Panc1 (cell line): ENCODE measurements at regions not wholly inside any gene's neighbourhood (a gene's known extent, or its start where the extent isn't known, plus 50 kb on each side); places are given as distances from the start of the nearest gene placed in this dataset.

Experiments used
- ATAC-seq: fragments of 200-7000 bp; cut with Tn5 transposase; 2 replicates; pipeline ENCODE4 v1.9.1; 2020; ENCODE audit warnings: mild to moderate bottlenecking, moderate library complexity
- BruUV-seq: library from RNA; stranded (reverse); fragments of 400-500 nt; replicated peaks from 2 replicates; lab custom pipeline; 2021; lab: Mats Ljungman, UMichigan
- CTCF ChIA-PET: fragments of 300-600 bp; sonication (Branson Sonifier 250); formaldehyde crosslinking; loops from one replicate; lab custom pipeline; 2022; ENCODE audit warnings: antibody characterized with exemption; lab: Charles Lee
- POLR2A ChIA-PET: fragments of 300-600 bp; sonication (Branson Sonifier 250); formaldehyde crosslinking; loops from one replicate; lab custom pipeline; 2022; ENCODE audit warnings: antibody characterized with exemption; lab: Charles Lee
- DNase-seq: peaks from one replicate; pipeline ENCODE4 v3.0.0-alpha.2; 2010; ENCODE audit warnings: low read depth, low spot score
- H3K27ac ChIP-seq: 2 replicates; pipeline ENCODE4 v1.5.1; 2011; ENCODE audit warnings: mild to moderate bottlenecking, low read length, inconsistent platforms
- H3K27me3 ChIP-seq: fragments of 200-500 bp; sonication (Bioruptor generic); 2 replicates; pipeline ENCODE4 v1.6.0; 2014; ENCODE audit warnings: low read length, inconsistent platforms; ENCODE audit not compliant: control insufficient read depth, insufficient read depth
- H3K36me3 ChIP-seq: fragments of 200-500 bp; sonication (Bioruptor generic); 2 replicates; pipeline ENCODE4 v1.5.1; 2014; ENCODE audit warnings: inconsistent platforms, mild to moderate bottlenecking, low read length, moderate library complexity; ENCODE audit not compliant: control insufficient read depth, insufficient read depth
- H3K4me1 ChIP-seq: 2 replicates; pipeline ENCODE4 v1.5.1; 2011; ENCODE audit warnings: inconsistent platforms, mild to moderate bottlenecking, low read length, moderate library complexity; ENCODE audit not compliant: control insufficient read depth, insufficient read depth
- H3K4me3 ChIP-seq, 2 experiments: 2 replicates each; pipeline ENCODE4 v1.5.1; 2011 to 2012; ENCODE audit warnings: low read depth in 2 of 2, low read length in 2 of 2, mild to moderate bottlenecking in 2 of 2, inconsistent platforms in 1 of 2, moderate library complexity in 1 of 2
- H3K9me3 ChIP-seq: fragments of 200-500 bp; sonication (Bioruptor generic); 2 replicates; pipeline ENCODE4 v1.5.1; 2014; ENCODE audit warnings: low read depth, mild to moderate bottlenecking, inconsistent platforms, low read length, moderate library complexity; ENCODE audit not compliant: control insufficient read depth, insufficient read depth
- POLR2AphosphoS5 ChIP-seq: IDR thresholded peaks from 2 replicates; pipeline ENCODE4 v1.6.1; 2012; ENCODE audit warnings: mild to moderate bottlenecking, low read depth, low read length, moderate library complexity
- SIN3A ChIP-seq: IDR thresholded peaks from 2 replicates; pipeline ENCODE4 v1.6.1; 2012; ENCODE audit warnings: low read depth, mild to moderate bottlenecking, low read length, moderate library complexity, borderline replicate concordance; ENCODE audit not compliant: insufficient read depth
- TCF7L2 ChIP-seq: IDR thresholded peaks from 2 replicates; pipeline ENCODE4 v1.6.1; 2011; ENCODE audit warnings: mild to moderate bottlenecking, low read depth, low read length, inconsistent platforms
- in situ Hi-C: cut with HindIII; loops from 2 replicates; pipeline ENCODE4 v1.10.0; 2016; ENCODE audit warnings: low sequenced_read_pairs, low pct_unique_long_range_greater_than_20kb
- intact Hi-C: fragments of 100-400 bp; cut with micrococcal nuclease; formaldehyde crosslinking; loops from one replicate; pipeline ENCODE4 v1.10.0; 2022; ENCODE audit not compliant: unreplicated experiment
- TF ChIP-seq, protein P1 (sequence below): fragments of 450-650 bp; IDR thresholded peaks from 2 replicates; pipeline ENCODE4 v1.5.1; 2017; ENCODE audit warnings: mild to moderate bottlenecking
- TF ChIP-seq, protein P2 (sequence below), 2 experiments: IDR thresholded peaks; 2 replicates each; pipeline ENCODE4 v1.6.1; 2011 to 2012; ENCODE audit warnings: low read depth in 2 of 2, control low read depth in 1 of 2, low read length in 1 of 2, mild to moderate bottlenecking in 1 of 2, moderate library complexity in 1 of 2; ENCODE audit not compliant: insufficient read depth in 1 of 2

DNA sequence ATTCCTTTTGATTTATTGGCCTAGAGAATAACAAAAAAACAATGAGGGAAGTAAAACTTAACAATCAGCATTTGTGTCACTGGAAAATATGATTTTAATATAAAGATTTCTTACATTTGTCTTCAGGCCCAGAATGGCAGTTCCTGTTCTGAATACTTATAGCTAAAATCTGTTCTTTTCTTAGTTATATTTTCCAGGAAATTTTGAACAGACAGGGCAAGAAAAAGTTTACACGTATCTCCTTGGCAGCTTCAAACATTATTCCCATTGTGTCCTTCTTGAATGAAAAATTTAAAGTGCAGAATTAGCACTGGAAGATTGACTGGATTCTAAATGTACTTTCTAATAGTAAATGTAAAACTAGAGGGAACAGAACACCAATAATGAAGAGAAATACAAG is 1454.0 kb upstream of the PIK3C3 start:
- intact Hi-C loops (no loop called here), in situ Hi-C loops (no loop called here)

DNA sequence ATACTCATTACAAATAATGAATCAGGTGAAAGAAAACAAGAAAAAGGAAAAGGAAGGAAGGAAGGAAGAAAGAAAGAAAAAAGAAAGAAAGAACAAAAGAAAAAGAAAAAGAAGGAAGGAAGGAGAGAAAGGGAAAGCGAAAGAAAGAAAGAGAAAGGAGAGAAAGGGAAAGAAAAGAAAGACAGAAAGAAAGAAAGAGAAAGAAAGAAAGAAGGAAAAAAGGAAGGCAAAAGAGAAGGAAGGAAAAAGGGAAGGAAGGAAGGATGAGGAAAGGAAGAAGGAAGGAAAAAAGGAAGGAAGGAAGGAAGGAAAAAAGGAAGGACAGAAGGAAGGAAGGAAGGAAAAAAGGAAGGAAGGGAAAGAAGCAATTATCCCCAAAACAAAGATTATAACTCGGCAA is 1460.4 kb upstream of the PIK3C3 start:
- CTCF ChIA-PET, result no interaction called here
- no peak for DNase-seq
- TF ChIP-seq, protein P1, sequence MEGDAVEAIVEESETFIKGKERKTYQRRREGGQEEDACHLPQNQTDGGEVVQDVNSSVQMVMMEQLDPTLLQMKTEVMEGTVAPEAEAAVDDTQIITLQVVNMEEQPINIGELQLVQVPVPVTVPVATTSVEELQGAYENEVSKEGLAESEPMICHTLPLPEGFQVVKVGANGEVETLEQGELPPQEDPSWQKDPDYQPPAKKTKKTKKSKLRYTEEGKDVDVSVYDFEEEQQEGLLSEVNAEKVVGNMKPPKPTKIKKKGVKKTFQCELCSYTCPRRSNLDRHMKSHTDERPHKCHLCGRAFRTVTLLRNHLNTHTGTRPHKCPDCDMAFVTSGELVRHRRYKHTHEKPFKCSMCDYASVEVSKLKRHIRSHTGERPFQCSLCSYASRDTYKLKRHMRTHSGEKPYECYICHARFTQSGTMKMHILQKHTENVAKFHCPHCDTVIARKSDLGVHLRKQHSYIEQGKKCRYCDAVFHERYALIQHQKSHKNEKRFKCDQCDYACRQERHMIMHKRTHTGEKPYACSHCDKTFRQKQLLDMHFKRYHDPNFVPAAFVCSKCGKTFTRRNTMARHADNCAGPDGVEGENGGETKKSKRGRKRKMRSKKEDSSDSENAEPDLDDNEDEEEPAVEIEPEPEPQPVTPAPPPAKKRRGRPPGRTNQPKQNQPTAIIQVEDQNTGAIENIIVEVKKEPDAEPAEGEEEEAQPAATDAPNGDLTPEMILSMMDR, result no peak
- TF ChIP-seq, protein P2, sequence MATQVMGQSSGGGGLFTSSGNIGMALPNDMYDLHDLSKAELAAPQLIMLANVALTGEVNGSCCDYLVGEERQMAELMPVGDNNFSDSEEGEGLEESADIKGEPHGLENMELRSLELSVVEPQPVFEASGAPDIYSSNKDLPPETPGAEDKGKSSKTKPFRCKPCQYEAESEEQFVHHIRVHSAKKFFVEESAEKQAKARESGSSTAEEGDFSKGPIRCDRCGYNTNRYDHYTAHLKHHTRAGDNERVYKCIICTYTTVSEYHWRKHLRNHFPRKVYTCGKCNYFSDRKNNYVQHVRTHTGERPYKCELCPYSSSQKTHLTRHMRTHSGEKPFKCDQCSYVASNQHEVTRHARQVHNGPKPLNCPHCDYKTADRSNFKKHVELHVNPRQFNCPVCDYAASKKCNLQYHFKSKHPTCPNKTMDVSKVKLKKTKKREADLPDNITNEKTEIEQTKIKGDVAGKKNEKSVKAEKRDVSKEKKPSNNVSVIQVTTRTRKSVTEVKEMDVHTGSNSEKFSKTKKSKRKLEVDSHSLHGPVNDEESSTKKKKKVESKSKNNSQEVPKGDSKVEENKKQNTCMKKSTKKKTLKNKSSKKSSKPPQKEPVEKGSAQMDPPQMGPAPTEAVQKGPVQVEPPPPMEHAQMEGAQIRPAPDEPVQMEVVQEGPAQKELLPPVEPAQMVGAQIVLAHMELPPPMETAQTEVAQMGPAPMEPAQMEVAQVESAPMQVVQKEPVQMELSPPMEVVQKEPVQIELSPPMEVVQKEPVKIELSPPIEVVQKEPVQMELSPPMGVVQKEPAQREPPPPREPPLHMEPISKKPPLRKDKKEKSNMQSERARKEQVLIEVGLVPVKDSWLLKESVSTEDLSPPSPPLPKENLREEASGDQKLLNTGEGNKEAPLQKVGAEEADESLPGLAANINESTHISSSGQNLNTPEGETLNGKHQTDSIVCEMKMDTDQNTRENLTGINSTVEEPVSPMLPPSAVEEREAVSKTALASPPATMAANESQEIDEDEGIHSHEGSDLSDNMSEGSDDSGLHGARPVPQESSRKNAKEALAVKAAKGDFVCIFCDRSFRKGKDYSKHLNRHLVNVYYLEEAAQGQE (IDR thresholded peaks at IDR 0.05; ENCODE audit: insufficient read depth in 1 of 2, low read depth in 2 of 2, low read length in 1 of 2), result no peak
- TF ChIP-seq TCF7L2 (no peak), POLR2AphosphoS5 (no peak), SIN3A (no peak)
- BruUV-seq, result no TSS peak
- intact Hi-C loops, result no loop called here
- H3K4me3 ChIP-seq, result no peak overlapping the region
- no peak overlapping the region for H3K27ac ChIP-seq
- H3K27me3 ChIP-seq, result no peaks in the 10 kb centered on the region
- no peaks in the 10 kb centered on the region for H3K4me1 ChIP-seq
- H3K9me3 ChIP-seq, result no peaks in the 10 kb centered on the region
- POLR2A ChIA-PET, result no interaction called here
- in situ Hi-C loops, result no loop called here
- ATAC-seq, result no peak
- no peaks in the 10 kb centered on the region for H3K36me3 ChIP-seq

More for the DNA sequence above, 1454.0 kb upstream of the PIK3C3 start:
- Histone ChIP-seq H3K4me1 (no peaks in the 10 kb centered on the region), H3K27me3 (no peaks in the 10 kb centered on the region), H3K36me3 (no peaks in the 10 kb centered on the region), H3K27ac (no peak overlapping the region), H3K4me3 (no peak overlapping the region), H3K9me3 (no peaks in the 10 kb centered on the region)
- ATAC-seq (no peak), DNase-seq (no peak)
- no peak for TF ChIP-seq SIN3A
- TF ChIP-seq, protein P1, result no peak
- TF ChIP-seq, protein P2 (IDR thresholded peaks at IDR 0.05; ENCODE audit: insufficient read depth in 1 of 2, low read depth in 2 of 2, low read length in 1 of 2), result no peak
- TF ChIP-seq POLR2AphosphoS5, result no peak
- no peak for TF ChIP-seq TCF7L2
- CTCF ChIA-PET, result no interaction called here
- no TSS peak for BruUV-seq
- POLR2A ChIA-PET, result no interaction called here
